ENCODE measurements at regions not wholly inside any gene's neighbourhood (a gene's known extent, or its start where the extent isn't known, plus 50 kb on each side); places are given as distances from the start of the nearest gene placed in this dataset.

- DNase-seq (ENCODE audit: low read depth, low spot score) (no peak), FAIRE-seq (no peak)
- H3K36me3 ChIP-seq (ENCODE audit: control insufficient read depth in 2 of 2, extremely low read depth in 1 of 2, insufficient read depth in 2 of 2, low read length in 2 of 2) = no peaks in the 10 kb centered on the region
- no TSS peak for BruUV-seq (replicated peaks)
- no peak overlapping the region for H2AFZ ChIP-seq (ENCODE audit: low read depth, low read length)
- no peak overlapping the region for H3K4me2 ChIP-seq (ENCODE audit: insufficient read depth, low read length)
- dilution Hi-C loops (cut with MboI; ENCODE audit: extremely low pct_ligation_motif_present, low sequenced_read_pairs) (no loop called here), intact Hi-C loops (cut with micrococcal nuclease) (no loop called here)
- no peaks in the 10 kb centered on the region for H3K9me3 ChIP-seq (replicated peaks; ENCODE audit: control insufficient read depth, insufficient read depth, low read length)
- H3K4me3 ChIP-seq (replicated peaks in 1 of 3; ENCODE audit: insufficient read depth in 1 of 3, low read depth in 1 of 3, low read length in 3 of 3) = no peak overlapping the region
- TF ChIP-seq FOS (IDR thresholded peaks at IDR 0.05; ENCODE audit: borderline replicate concordance, insufficient read depth, low read length) (no peak), JUN (IDR thresholded peaks at IDR 0.05; ENCODE audit: borderline replicate concordance, insufficient read depth, insufficient read length, low read depth) (no peak), MYC (IDR thresholded peaks at IDR 0.05; ENCODE audit: low read depth, low read length) (no peak), EZH2 (IDR thresholded peaks at IDR 0.05; ENCODE audit: borderline replicate concordance, low read depth, low read length, severe bottlenecking) (no peak), MAX (IDR thresholded peaks at IDR 0.05; ENCODE audit: insufficient read depth, insufficient read length) (no peak)
- H4K20me1 ChIP-seq (replicated peaks; ENCODE audit: control insufficient read depth, extremely low read depth, insufficient read depth, low read length) = no peaks in the 10 kb centered on the region
- no peaks in the 10 kb centered on the region for H3K79me2 ChIP-seq (ENCODE audit: control insufficient read depth, insufficient read depth, low read length)
- H3K9ac ChIP-seq (replicated peaks; ENCODE audit: extremely low read depth, insufficient read depth, low read length) = no peak overlapping the region
- ChIA-PET CTCF (no interaction called here), POLR2A (no interaction called here)
- no peak overlapping the region for H3K27ac ChIP-seq (ENCODE audit: insufficient read depth, low read depth, low read length)
- H3K9me1 ChIP-seq (replicated peaks; ENCODE audit: control insufficient read depth, extremely low read depth, insufficient read depth, low read length) = no peaks in the 10 kb centered on the region
- H3K4me1 ChIP-seq (ENCODE audit: control insufficient read depth, extremely low read depth, insufficient read depth, low read length) = no peaks in the 10 kb centered on the region
- H3K27me3 ChIP-seq (ENCODE audit: control insufficient read depth in 2 of 2, insufficient read depth in 2 of 2, low read length in 2 of 2) = no peaks in the 10 kb centered on the region
Measured at GRCh38 chr9:108582726-108583125, 273.1 kb downstream of the ACTL7B start.

- H3K9me1 ChIP-seq (replicated peaks; ENCODE audit: control insufficient read depth, extremely low read depth, insufficient read depth, low read length) = no peaks in the 10 kb centered on the region
- no peak overlapping the region for H2AFZ ChIP-seq (ENCODE audit: low read depth, low read length)
- BruUV-seq (replicated peaks) = no TSS peak
- no peaks in the 10 kb centered on the region for H4K20me1 ChIP-seq (replicated peaks; ENCODE audit: control insufficient read depth, extremely low read depth, insufficient read depth, low read length)
- CTCF ChIA-PET = no interaction called here
- intact Hi-C loops (cut with micrococcal nuclease) = no loop called here
- no peak overlapping the region for H3K9ac ChIP-seq (replicated peaks; ENCODE audit: extremely low read depth, insufficient read depth, low read length)
- H3K4me2 ChIP-seq (ENCODE audit: insufficient read depth, low read length) = no peak overlapping the region
- no peaks in the 10 kb centered on the region for H3K27me3 ChIP-seq (ENCODE audit: control insufficient read depth in 2 of 2, insufficient read depth in 2 of 2, low read length in 2 of 2)
- TF ChIP-seq FOS (IDR thresholded peaks at IDR 0.05; ENCODE audit: borderline replicate concordance, insufficient read depth, low read length) = no peak
- TF ChIP-seq MAX (IDR thresholded peaks at IDR 0.05; ENCODE audit: insufficient read depth, insufficient read length) = no peak
- TF ChIP-seq CTCF (IDR thresholded peaks at IDR 0.05; ENCODE audit: extremely low read depth in 1 of 2, insufficient read depth in 1 of 2, low read depth in 1 of 2, low read length in 2 of 2) = no peak
- TF ChIP-seq MYC (IDR thresholded peaks at IDR 0.05; ENCODE audit: low read depth, low read length) = no peak
- H3K27ac ChIP-seq (ENCODE audit: insufficient read depth, low read depth, low read length) = no peak overlapping the region
- dilution Hi-C loops (cut with MboI; ENCODE audit: extremely low pct_ligation_motif_present, low sequenced_read_pairs) = no loop called here
- FAIRE-seq (no peak), DNase-seq (ENCODE audit: low read depth, low spot score) (no peak)
- no peaks in the 10 kb centered on the region for H3K9me3 ChIP-seq (replicated peaks; ENCODE audit: control insufficient read depth, insufficient read depth, low read length)
- no peaks in the 10 kb centered on the region for H3K79me2 ChIP-seq (ENCODE audit: control insufficient read depth, insufficient read depth, low read length)
- H3K4me3 ChIP-seq (replicated peaks in 1 of 3; ENCODE audit: insufficient read depth in 1 of 3, low read depth in 1 of 3, low read length in 3 of 3) = no peak overlapping the region
- no peaks in the 10 kb centered on the region for H3K36me3 ChIP-seq (ENCODE audit: control insufficient read depth in 2 of 2, extremely low read depth in 1 of 2, insufficient read depth in 2 of 2, low read length in 2 of 2)
- no peaks in the 10 kb centered on the region for H3K4me1 ChIP-seq (ENCODE audit: control insufficient read depth, extremely low read depth, insufficient read depth, low read length)
- POLR2A ChIA-PET = no interaction called here
Measured at GRCh38 chr9:108579757-108580439, 275.9 kb downstream of the ACTL7B start.

Measured in endothelial cell of umbilical vein (primary cell).